Fibroblast of peridontal ligament (primary cell): ENCODE measurements at regions not wholly inside any gene's neighbourhood (a gene's known extent, or its start where the extent isn't known, plus 50 kb on each side); places are given as distances from the start of the nearest gene placed in this dataset.
"Not testable (repeated sequence)": the region's sequence is repeated elsewhere in the genome, so short reads cannot be mapped to it uniquely, and the experiment has no call there.

Experiments used
- DNase-seq: peaks from one replicate; pipeline ENCODE4 v3.0.0-alpha.2; 2010; ENCODE audit errors: extremely low read depth

DNA sequence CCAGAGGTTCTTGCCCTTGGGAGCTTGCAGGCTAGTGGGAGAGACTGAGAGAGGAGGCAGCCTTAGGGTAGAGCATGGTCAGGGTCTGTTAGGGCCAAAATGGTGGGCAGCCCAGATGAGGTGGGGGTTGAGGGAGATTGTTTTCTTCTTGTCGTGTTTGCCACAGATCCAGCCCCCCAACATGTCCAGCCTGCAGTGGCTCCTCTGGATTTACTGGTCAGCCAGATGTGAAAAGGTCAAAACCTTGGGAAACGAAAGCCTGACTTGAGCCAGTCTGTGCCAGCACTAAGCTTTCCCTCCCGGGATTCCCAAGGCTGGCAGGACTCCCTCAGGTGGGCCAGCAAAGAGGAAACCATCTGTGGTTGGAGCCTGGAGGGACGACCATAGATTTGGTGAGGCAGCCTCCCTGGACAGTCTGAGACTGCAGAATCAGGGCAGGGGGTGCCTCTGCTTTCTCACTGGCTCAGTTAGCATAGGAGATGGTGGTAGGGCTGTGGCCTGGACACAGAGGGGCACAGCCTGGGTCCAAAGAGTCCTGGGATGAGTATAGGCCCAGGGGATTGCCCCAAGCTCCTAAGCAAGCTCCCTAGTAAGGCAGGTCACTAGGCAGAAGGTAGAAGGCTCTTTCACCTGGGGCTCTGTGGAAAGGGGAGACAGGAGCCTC is 51.2 kb upstream of the PRR23C start:
- no peak for DNase-seq

DNA sequence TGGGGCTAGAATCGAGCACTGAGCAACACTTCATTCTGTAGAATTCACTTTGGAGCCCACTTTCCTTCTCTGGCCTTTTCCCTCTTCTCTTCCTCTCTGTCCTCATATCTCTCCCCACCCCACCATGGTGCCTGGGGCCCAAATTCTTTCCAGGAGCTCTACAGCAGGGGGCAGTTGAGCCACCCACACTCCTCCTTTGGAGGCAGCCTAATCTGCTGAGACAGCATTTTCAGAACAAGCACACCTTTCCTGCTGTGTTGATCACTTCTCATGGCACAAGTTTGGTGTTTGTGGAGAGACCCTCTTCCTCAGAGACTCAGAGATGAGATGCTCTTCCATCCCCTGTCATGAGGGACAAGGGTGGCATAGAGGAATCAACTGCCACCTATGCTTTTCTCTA is 52.0 kb upstream of the PRR23C start:
- no peak for DNase-seq

DNA sequence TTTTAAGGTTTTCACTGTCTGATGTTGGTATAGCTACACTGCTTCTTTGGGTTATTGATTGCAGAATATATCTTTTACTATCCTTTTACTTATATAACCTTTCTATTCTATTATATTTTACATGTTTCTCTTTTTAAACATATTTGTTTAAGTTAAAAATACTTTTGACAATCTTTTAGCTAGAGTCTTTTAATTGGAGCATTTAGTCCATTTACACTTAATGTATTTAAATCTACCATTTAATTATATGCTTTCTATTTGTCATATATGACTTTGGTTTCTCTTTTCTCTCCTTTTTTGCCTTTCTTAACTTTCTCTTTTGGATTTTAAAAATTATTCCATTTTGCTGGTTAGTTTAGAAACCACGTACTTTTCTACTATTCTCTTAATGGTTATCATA is 53.7 kb upstream of the PRR23C start:
- DNase-seq = no peak

DNA sequence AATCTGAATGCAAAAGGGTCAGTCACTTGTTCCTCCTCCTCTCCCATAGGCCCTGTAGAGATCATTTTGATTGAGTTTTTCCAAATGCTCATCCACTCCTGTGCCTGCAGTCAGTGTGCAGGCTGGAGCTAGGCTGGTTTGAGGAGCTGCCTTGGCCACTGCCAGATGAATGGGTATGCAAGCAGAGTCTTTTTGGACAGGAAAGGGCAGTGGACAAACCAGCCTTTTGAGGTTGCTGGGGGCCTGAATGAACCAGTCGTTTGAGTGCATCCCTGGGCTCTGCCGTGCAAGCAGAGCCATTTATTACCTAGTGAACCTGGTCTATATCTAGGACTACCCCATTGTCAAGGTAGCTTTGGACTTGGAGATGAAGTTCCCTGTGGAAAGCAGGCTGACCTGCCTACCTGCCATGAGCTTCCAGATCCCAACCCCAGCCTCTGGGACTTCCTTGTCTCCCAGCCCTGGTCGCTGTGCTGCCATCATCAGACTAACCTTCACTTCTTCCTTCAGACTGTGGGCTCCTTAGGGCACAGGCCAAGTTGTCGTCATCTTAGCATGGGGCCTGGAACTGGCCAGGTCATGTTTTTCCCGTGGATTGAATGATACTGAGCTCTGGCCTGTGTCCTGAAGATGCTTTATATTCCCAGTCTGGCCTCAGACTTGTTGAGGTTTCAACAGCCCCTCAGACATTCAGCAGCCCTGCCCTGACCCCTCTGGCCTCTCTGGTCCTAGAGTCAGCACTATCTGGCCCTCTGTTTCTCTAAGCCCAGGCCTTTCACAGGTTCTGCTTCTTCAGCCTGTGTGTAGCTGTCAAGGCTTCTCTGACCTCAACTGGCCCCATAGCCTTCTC is 55.5 kb upstream of the PRR23C start:
- DNase-seq = no peak

DNA sequence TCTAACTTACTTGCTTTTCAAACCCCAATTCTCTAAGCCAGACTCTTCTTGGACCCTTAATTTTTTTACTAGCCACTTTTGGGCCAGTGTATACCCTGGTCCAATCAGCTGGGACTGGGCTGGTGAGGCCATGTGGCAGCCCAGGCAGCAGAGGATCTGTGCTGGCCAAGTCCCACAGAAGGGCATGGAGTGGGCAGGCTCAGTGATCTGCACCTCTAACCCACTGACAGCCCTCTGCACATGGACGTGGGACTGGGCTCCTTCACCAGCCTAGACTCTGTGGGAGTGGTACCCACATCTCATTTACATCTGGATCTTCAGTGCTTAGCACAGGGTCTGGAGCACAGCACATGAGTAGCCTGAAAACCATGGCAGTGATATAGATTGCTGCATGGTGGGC is 56.1 kb upstream of the PRR23C start:
- no peak for DNase-seq

DNA sequence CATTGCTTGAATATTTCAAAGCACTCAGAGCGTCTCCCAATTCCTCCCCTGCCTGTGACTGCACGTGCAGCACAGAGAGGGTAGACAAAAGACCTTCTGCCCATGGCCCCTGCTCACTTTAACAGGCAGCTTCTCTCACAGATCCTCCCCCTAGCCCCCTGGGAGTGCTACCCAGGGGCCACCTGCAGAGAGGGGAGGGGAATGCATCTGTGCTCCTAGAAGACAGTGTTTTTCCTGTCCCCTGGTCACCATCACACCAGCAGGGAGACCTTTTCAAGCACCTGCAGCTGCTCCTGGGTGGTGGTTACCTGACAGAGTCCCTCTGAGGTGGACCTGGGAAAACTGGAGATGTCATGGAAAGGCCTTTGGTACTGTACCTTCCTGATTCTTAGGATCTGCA is 56.7 kb upstream of the PRR23C start:
- DNase-seq = no peak

DNA sequence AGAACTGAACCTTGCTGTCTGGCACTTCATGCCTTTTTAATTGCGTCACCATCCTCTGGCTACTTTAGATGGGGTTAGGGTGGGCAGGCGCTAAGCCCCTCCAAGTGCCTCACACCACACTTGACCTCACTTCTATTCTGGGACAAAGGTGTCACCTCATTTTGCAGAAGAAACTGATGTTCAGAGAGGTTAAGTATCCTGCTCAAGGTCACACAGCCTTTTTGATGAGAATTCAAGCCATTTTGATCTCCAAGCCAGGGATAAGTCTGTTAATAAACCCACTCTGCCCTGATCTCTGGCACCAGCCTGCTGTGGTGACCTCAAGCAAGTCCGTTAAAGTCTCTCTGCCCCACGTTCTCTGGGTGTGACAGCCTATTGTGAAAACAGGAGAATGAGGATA is 58.8 kb upstream of the PRR23C start:
- DNase-seq = no peak

DNA sequence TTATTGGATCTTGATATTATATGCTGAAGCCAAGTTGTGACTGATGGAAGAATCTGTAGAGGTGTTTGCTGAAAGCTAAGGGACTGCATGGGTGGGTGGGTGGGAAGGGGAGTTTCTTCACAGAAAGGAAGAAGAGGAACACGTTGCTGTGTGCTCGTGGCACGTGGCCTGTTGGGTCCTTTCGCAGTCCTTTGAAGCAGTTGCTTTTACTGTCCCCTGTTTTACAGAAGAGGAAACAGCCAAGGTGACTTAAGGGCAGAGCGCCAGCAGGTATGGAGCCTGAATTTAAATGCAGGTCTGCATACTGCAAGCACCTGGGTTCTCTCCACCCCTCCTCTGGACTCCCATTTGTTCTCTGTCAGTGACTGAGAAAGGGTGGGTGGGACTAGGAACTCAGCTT is 59.4 kb upstream of the PRR23C start:
- no peak for DNase-seq

DNA sequence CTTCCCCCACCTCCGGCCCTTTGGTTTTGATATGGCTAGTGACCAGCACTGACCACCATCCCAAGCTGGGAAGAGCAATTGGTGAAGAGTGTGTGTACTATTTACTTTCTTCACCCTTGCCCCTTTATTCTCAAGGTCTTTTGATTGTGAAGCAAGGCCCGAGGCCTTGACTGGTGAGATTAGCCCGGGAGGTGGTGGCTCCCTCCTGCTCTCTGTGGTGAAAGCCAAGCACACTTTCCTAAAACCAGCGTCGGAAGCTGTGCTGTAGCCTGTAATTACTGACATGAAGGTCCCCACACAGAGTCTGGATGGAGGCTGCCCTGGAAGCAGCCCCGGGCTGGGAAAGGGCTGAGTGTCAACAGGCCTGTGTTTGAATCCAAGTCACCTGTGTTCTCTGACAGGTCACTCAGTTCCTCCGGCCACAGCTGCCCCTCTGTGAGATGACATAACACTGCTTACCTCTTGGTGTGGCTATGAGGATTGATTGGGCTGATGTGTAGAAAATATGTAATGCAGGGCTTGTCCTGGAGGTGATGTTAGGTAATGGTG is 60.5 kb upstream of the PRR23C start:
- DNase-seq = no peak

DNA sequence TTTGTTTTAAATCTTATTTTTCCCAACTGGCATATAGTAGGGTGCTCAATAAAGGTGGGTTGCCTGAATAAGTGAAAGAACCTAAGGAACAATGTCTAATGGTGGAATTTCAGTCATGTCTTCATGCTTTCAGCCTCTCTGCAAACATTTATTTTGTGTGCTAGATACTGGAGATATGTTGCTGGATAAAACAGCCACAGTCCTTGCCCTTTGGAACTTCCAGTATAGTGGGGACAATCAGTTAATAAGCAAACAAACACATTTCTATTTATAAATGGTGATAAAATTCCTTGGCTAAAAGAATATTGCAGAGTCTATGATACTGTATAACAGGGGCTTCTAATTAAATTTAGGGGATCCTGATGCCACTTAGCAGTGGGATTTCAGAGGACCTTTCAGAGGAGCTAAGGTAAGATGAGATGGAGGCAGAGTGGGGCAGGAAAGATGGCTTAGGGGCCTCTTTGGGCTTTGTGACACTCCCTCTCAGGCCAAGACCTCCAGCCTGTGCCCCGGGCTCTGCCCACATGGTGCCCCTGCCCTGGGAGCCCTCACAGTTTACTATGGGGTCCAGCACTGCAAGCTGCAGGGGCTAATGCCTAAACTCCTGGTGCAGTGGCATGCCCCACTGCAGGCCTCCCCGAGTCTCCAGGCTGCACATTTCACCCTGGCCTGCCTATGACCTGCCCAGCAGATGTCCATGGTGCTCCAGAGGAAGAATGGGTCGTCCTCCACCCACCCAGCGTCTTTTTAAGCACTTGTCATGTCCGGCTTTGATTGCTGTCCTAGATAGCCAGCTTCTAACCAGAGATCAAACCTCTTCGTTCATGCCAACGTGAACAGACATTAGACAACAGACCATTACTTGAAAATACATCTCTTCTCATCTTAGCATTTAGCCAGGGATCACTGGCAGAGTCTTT is 61.6 kb upstream of the PRR23C start:
- DNase-seq = no peak

DNA sequence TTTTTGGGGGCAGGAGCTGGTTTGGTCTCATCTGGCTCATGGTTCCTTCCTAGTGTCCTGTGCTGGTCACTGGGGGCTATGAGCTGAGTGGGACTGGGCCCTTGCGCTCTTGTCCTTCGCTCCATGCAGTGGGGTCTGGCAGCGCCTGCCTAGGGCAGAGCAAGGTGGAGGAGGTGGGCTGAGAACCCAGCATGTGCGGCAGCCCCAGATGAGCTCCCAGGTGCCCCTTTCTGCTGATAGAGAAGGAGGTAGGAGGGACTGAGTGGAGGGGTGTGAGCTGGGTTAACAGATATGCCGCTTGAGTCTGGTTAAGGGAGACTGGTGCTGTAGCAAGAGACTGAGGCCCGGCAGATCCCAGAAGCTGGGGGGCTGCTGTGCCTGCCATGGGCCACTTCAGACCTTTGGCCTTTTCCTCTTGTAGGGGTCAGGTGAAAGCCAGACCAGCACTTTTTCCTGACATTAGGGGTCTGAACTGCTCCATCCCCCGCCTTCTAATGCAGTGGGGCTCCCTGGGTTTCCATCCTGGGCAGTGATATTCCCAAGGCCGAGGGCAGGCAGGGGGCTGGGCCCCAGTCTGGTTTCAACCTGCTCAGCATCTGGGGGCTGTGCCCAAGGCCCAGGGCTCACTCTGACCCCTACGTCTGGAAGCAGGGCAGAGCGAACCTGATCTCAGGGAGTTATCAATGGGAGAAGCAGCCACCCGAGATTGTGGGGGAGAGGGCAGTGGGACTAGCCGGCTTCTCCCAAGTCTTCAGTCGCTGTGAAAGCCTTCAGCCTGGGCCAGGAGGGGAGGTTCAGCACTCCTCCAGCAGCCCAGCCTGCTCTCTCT is 62.9 kb upstream of the PRR23C start:
- no peak for DNase-seq

DNA sequence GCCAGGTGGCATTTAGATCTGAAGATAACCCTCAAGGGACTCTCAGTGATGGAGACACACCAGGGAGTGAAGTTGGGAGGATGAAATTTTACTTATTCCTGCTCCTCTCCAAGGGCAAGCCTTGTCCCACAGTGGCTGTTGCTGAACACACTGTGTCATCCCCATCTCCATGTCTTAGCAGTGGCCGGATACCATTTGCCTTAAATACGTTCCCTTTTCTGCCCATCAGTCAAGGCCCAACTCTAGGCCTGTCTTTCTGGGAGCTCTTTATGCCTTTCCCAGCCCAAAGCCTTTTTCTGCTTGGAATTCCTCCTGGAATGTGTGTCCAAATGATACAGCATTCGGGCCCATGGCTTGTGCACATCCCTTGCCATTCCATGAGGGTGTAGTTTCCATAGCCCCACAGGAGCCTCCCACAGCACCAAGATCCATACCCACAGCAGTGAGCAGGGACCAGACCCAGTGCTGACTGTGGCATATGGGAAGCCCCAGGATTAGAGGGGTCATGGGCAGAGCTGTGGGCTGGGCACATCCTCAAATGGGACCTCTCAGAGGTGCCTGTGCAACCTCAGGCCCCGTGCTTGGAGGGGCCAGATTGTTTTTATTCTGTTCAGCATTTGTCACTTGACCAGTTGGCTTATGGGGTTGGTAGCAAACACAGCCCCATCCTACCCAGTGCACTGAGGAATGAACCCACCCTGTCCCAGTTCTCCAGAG is 63.7 kb upstream of the PRR23C start:
- no peak for DNase-seq

DNA sequence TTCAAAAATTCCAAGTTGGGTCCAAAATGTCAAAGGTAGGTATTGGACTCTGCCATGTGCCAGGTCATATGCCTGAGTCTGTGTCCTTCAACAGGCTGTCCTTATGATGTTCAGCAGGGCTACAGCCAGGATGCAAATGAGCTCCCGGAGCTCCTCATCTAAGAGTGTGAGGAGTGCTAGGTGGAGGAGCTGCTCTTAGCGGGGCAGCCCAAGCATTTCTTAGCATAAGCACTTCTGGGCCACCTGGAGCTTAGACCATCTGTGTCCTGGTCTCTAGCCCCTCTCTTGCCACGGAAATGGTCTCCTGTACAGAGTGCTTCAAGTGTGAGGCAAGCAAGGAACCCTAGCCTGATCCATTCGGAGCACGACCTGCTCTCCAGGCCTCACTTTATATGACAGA is 64.6 kb upstream of the PRR23C start:
- no peak for DNase-seq

DNA sequence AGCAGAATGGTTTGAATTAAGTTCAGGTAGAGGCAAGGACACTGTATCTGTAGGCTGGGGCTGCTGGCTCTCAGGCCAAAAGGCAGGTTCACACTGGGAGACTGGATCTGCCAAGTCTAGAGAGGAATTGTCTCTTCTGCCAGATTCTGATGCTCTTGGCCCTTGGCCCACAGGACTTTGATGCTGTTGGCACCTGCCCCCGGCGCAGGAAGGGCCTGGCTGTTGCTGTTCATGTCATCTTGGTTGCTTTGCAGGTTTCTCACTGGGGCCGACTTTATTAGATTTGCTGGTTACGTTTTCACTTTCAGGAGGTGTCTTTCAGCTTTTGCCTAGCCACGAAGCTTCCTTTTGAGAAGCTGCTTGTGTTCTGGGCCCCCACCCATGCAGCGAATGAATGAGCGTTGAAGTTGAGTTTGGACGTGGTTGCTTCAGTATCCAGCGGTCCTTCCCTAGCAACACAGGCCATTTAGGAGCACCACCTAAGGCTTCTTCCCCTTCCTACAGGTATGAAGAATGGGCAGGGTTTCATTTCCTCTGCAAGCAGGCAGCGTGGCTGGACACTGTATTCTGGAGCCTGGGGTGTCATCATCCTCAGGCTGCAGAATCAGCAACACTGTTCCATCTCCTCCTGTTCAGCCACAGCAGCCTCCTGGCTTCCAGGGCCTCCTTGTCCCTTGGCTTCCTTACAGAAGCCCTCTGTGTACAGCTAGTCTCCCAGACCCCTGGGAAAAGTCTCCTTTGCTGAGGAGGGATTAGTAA is 65.6 kb upstream of the PRR23C start:
- DNase-seq = no peak

DNA sequence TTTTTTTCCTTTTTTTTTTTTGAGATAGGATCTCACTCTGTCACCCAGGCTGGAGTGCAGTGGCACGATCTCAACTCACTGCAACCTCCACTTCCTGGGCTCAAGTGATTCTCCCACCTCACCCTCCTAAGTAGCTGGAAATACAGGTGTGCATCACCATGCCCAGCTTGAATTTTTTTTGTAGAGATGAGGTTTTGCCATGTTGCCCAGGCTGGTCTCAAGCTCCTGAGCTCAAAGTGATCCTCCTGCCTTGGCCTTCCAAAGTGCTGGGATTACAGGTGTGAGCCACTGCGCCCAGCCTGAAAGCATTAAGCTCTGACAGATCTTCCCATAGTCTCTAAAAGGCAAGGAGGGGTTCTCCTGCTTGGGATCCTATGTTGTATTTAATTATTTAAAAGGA is 66.2 kb upstream of the PRR23C start:
- not testable (repeated sequence) for DNase-seq

DNA sequence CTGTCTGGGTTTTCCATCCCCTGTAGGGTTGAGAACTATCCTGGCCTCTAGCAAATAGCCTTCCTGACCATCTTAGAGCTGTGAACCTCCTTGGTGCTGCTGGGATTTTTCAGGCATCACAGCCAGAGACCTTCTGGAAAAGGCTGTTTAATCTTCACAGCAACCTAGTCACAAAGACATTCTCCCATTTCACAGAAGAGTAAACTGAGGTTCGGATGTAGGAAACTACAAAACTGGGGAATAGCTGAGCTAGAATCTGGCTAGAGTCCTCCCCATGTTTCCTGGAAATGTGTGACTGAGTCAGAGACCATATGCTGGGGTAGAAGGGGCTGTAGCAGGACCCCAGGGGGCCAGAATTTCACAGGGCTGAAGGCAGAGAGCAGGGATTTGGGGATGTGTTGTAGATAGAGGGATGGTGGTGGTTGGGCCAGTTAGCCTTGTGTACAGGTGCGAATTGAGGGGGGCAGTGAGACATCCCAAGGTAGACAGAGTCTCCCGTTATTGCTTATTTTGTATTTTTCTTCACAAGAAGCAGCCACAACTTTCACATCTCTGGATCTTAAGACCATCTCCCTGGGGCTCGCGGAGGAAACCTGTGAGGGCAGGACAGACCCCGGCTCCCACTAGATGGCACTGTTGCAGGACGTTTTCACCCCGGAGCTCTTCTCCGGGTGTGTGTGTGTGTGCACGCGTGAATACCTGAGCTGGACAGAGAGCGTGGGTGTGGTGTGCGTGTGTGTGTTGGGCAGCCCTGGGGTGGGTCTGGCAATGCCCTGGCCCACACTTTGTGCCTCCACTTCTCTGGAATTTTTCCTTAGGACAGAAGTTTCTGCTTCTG is 66.9 kb upstream of the PRR23C start:
- peak; percentile 60 for DNase-seq

DNA sequence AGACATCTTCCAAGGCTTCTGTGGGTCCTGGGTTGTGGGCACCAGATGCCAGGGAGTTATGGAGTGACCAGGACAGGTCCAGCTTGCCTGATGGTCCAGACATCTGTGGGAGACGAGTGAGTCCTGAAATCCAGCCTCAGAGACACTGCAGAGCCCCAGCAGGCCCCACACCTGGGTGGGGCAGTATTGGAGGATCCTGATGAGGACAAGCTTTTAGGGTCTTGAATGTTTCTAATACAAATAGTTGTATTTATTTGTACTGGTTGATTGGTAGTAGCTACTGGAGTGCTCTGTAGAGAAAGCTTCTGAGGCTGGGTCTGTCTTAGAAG is 67.5 kb upstream of the PRR23C start:
- DNase-seq = no peak

DNA sequence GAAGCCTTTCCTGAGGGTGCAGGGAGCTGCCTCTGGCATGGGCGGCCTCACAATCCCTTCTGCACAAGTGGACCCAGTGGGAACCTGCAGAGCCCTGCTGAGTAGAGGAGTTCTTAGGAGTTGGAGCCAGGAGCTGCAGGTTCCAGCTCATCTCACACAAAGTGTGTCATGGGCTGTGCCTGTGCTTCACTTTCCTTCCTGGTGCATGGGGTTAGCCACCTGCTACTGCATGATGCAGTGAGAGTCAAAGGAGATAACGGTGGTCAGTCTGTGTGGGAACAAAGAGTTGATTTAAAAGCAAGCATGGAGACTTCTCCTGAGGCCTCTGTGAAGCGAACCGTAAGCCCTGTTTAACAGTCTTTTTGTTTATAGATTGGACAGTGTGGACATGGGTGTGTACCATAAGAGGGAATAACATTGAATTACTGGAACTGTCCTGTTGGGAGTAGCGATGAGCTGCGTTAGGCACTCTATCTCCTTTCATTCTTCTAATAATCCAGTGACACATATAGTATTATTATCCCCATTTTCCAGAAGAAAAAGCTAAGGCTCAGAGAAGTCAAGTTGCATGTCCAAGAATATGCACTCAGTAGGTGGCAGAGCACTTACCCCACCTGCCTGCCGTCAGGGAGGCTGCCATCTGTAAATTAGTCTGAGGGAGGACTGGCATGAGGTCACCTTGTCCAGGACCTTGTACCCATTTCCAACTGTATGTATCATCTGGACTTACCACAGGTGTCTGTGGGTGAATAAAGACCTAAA is 68.7 kb upstream of the PRR23C start:
- no peak for DNase-seq
